Immature natural killer cell (primary cell): ENCODE measurements at regions not wholly inside any gene's neighbourhood (a gene's known extent, or its start where the extent isn't known, plus 50 kb on each side); places are given as distances from the start of the nearest gene placed in this dataset.

Source experiments
- DNase-seq, 3 donors: peaks; one replicate each; pipeline ENCODE4 v3.0.0; 2022; ENCODE audit warnings: mixed read lengths in 1 of 3
- H3K27ac Mint-ChIP-seq, 6 donors: one replicate each; pipeline ENCODE4 v1.8.0; 2020; ENCODE audit warnings: mixed read lengths in 6 of 6, mild to moderate bottlenecking in 5 of 6, inconsistent platforms in 4 of 6, moderate library complexity in 3 of 6
- H3K27me3 Mint-ChIP-seq, 3 donors: one replicate each; pipeline ENCODE4 v1.8.0; 2020 to 2021; ENCODE audit warnings: low read depth in 3 of 3, mild to moderate bottlenecking in 3 of 3, mixed read lengths in 3 of 3, moderate library complexity in 3 of 3, inconsistent platforms in 1 of 3
- H3K36me3 Mint-ChIP-seq, 3 donors: one replicate each; pipeline ENCODE4 v1.8.0; 2020; ENCODE audit warnings: mixed read lengths in 3 of 3, inconsistent platforms in 2 of 3, mild to moderate bottlenecking in 2 of 3
- H3K4me1 Mint-ChIP-seq, 2 donors: one replicate each; pipeline ENCODE4 v1.8.0; 2020; ENCODE audit warnings: inconsistent platforms in 2 of 2, mild to moderate bottlenecking in 2 of 2, mixed read lengths in 2 of 2, moderate library complexity in 1 of 2
- H3K4me3 Mint-ChIP-seq, 5 donors: one replicate each; pipeline ENCODE4 v1.8.0; 2020; ENCODE audit warnings: mild to moderate bottlenecking in 5 of 5, mixed read lengths in 5 of 5, inconsistent platforms in 3 of 5, moderate library complexity in 3 of 5
- H3K9me3 Mint-ChIP-seq, 6 donors: one replicate each; pipeline ENCODE4 v1.8.0; 2020; ENCODE audit warnings: mild to moderate bottlenecking in 6 of 6, mixed read lengths in 6 of 6, inconsistent platforms in 4 of 6, moderate library complexity in 3 of 6

- no peaks in the 10 kb centered on the region for H3K36me3 Mint-ChIP-seq
- no peaks in the 10 kb centered on the region for H3K4me1 Mint-ChIP-seq
- no peaks in the 10 kb centered on the region for H3K9me3 Mint-ChIP-seq
- peaks cover 0 to 2% (median 0%) of the 10 kb centered on the region in 3 donors for H3K27me3 Mint-ChIP-seq
- no peak overlapping the region for H3K27ac Mint-ChIP-seq
- no peak for DNase-seq
- H3K4me3 Mint-ChIP-seq, result no peak overlapping the region
These were observed 463.3 kb upstream of the DMAC1 start for GRCh38 chr9:8262625-8263622.

- no peak overlapping the region for H3K27ac Mint-ChIP-seq
- H3K9me3 Mint-ChIP-seq, result no peaks in the 10 kb centered on the region
- no peaks in the 10 kb centered on the region for H3K36me3 Mint-ChIP-seq
- no peaks in the 10 kb centered on the region for H3K4me1 Mint-ChIP-seq
- H3K27me3 Mint-ChIP-seq, result peaks cover 0 to 2% (median 0%) of the 10 kb centered on the region in 3 donors
- DNase-seq, result no peak
- H3K4me3 Mint-ChIP-seq, result no peak overlapping the region
These were observed 462.2 kb upstream of the DMAC1 start for GRCh38 chr9:8261737-8262136.

GRCh38 chr9:8259028-8259427 lies 459.4 kb upstream of the DMAC1 start:
- H3K27me3 Mint-ChIP-seq, result peaks cover 0 to 3% (median 2%) of the 10 kb centered on the region in 3 donors
- no peaks in the 10 kb centered on the region for H3K36me3 Mint-ChIP-seq
- H3K27ac Mint-ChIP-seq, result no peak overlapping the region

GRCh38 chr9:8256880-8257279 lies 457.3 kb upstream of the DMAC1 start:
- no peaks in the 10 kb centered on the region for H3K36me3 Mint-ChIP-seq
- H3K9me3 Mint-ChIP-seq, result no peaks in the 10 kb centered on the region
- no peak for DNase-seq
- H3K4me3 Mint-ChIP-seq, result no peak overlapping the region
- no peaks in the 10 kb centered on the region for H3K4me1 Mint-ChIP-seq
- peaks cover 0 to 5% (median 3%) of the 10 kb centered on the region in 3 donors for H3K27me3 Mint-ChIP-seq
- H3K27ac Mint-ChIP-seq, result no peak overlapping the region

More at GRCh38 chr9:8259028-8259427, 459.4 kb upstream of the DMAC1 start:
- no peaks in the 10 kb centered on the region for H3K9me3 Mint-ChIP-seq
- H3K4me3 Mint-ChIP-seq, result no peak overlapping the region
- no peak for DNase-seq
- no peaks in the 10 kb centered on the region for H3K4me1 Mint-ChIP-seq

- Mint-ChIP-seq H3K4me3 (no peak overlapping the region), H3K36me3 (no peaks in the 10 kb centered on the region), H3K27me3 (peaks cover 0 to 5% (median 3%) of the 10 kb centered on the region in 3 donors), H3K9me3 (no peaks in the 10 kb centered on the region), H3K27ac (no peak overlapping the region), H3K4me1 (no peaks in the 10 kb centered on the region)
- DNase-seq, result no peak
These were observed 456.3 kb upstream of the DMAC1 start for GRCh38 chr9:8255850-8256249.

GRCh38 chr9:8254541-8254940 lies 455.0 kb upstream of the DMAC1 start:
- peaks cover 0 to 5% (median 4%) of the 10 kb centered on the region in 3 donors for H3K27me3 Mint-ChIP-seq
- H3K4me1 Mint-ChIP-seq, result no peaks in the 10 kb centered on the region
- no peak for DNase-seq
- H3K36me3 Mint-ChIP-seq, result no peaks in the 10 kb centered on the region
- H3K9me3 Mint-ChIP-seq, result peaks cover 0 to 3% (median 0%) of the 10 kb centered on the region in 6 donors
- no peak overlapping the region for H3K4me3 Mint-ChIP-seq
- no peak overlapping the region for H3K27ac Mint-ChIP-seq

- Mint-ChIP-seq H3K36me3 (no peaks in the 10 kb centered on the region), H3K27ac (no peak overlapping the region), H3K4me1 (no peaks in the 10 kb centered on the region), H3K4me3 (no peak overlapping the region), H3K27me3 (peaks cover 0 to 7% (median 5%) of the 10 kb centered on the region in 3 donors), H3K9me3 (peaks cover 0 to 6% (median 0%) of the 10 kb centered on the region in 6 donors)
- DNase-seq, result no peak
These were observed 452.9 kb upstream of the DMAC1 start for GRCh38 chr9:8252445-8252844.

- DNase-seq, result no peak
- Mint-ChIP-seq H3K27me3 (peaks cover 0 to 7% (median 6%) of the 10 kb centered on the region in 3 donors), H3K4me1 (no peaks in the 10 kb centered on the region), H3K4me3 (no peak overlapping the region), H3K27ac (no peak overlapping the region), H3K36me3 (no peaks in the 10 kb centered on the region), H3K9me3 (peaks cover 0 to 6% (median 0%) of the 10 kb centered on the region in 6 donors)
These were observed 452.0 kb upstream of the DMAC1 start for GRCh38 chr9:8251566-8251965.

GRCh38 chr9:8244505-8245092 lies 445.0 kb upstream of the DMAC1 start:
- no peaks in the 10 kb centered on the region for H3K36me3 Mint-ChIP-seq

GRCh38 chr9:8241201-8241600 lies 441.6 kb upstream of the DMAC1 start:
- Mint-ChIP-seq H3K9me3 (peaks cover 0 to 2% (median 0%) of the 10 kb centered on the region in 6 donors), H3K4me3 (no peak overlapping the region), H3K27ac (no peak overlapping the region), H3K36me3 (no peaks in the 10 kb centered on the region), H3K4me1 (no peaks in the 10 kb centered on the region), H3K27me3 (peaks cover 0 to 10% (median 0%) of the 10 kb centered on the region in 3 donors)
- no peak for DNase-seq

More at GRCh38 chr9:8244505-8245092, 445.0 kb upstream of the DMAC1 start:
- peaks cover 2 to 6% (median 2%) of the 10 kb centered on the region in 3 donors for H3K27me3 Mint-ChIP-seq
- H3K9me3 Mint-ChIP-seq, result peaks cover 0 to 3% (median 0%) of the 10 kb centered on the region in 6 donors
- no peak overlapping the region for H3K4me3 Mint-ChIP-seq
- H3K4me1 Mint-ChIP-seq, result no peaks in the 10 kb centered on the region
- no peak for DNase-seq
- no peak overlapping the region for H3K27ac Mint-ChIP-seq

- H3K27me3 Mint-ChIP-seq, result peaks cover 0 to 7% (median 0%) of the 10 kb centered on the region in 3 donors
- no peaks in the 10 kb centered on the region for H3K36me3 Mint-ChIP-seq
These were observed 437.5 kb upstream of the DMAC1 start for GRCh38 chr9:8237096-8237495.

GRCh38 chr9:8235489-8235888 lies 435.9 kb upstream of the DMAC1 start:
- peaks cover 0 to 2% (median 0%) of the 10 kb centered on the region in 6 donors for H3K9me3 Mint-ChIP-seq
- H3K4me3 Mint-ChIP-seq, result no peak overlapping the region
- DNase-seq, result no peak

More at GRCh38 chr9:8237096-8237495, 437.5 kb upstream of the DMAC1 start:
- H3K4me3 Mint-ChIP-seq, result no peak overlapping the region
- H3K9me3 Mint-ChIP-seq, result peaks cover 0 to 2% (median 0%) of the 10 kb centered on the region in 6 donors
- H3K4me1 Mint-ChIP-seq, result no peaks in the 10 kb centered on the region
- no peak overlapping the region for H3K27ac Mint-ChIP-seq
- no peak for DNase-seq

GRCh38 chr9:8234316-8234715 lies 434.7 kb upstream of the DMAC1 start:
- H3K36me3 Mint-ChIP-seq, result no peaks in the 10 kb centered on the region
- H3K9me3 Mint-ChIP-seq, result peaks cover 0 to 2% (median 0%) of the 10 kb centered on the region in 6 donors
- no peak overlapping the region for H3K27ac Mint-ChIP-seq
- no peak for DNase-seq
- no peaks in the 10 kb centered on the region for H3K4me1 Mint-ChIP-seq
- peaks cover 0 to 3% (median 0%) of the 10 kb centered on the region in 3 donors for H3K27me3 Mint-ChIP-seq
- no peak overlapping the region for H3K4me3 Mint-ChIP-seq

More at GRCh38 chr9:8235489-8235888, 435.9 kb upstream of the DMAC1 start:
- no peaks in the 10 kb centered on the region for H3K4me1 Mint-ChIP-seq
- no peaks in the 10 kb centered on the region for H3K36me3 Mint-ChIP-seq
- H3K27me3 Mint-ChIP-seq, result peaks cover 0 to 5% (median 0%) of the 10 kb centered on the region in 3 donors
- H3K27ac Mint-ChIP-seq, result no peak overlapping the region

- no peaks in the 10 kb centered on the region for H3K27me3 Mint-ChIP-seq
- peaks cover 0 to 2% (median 0%) of the 10 kb centered on the region in 6 donors for H3K9me3 Mint-ChIP-seq
- no peaks in the 10 kb centered on the region for H3K4me1 Mint-ChIP-seq
- H3K27ac Mint-ChIP-seq, result no peak overlapping the region
- H3K4me3 Mint-ChIP-seq, result no peak overlapping the region
- no peaks in the 10 kb centered on the region for H3K36me3 Mint-ChIP-seq
- no peak for DNase-seq
These were observed 433.1 kb upstream of the DMAC1 start for GRCh38 chr9:8232726-8233125.
